MCF 10A (cell line): ENCODE measurements at regions not wholly inside any gene's neighbourhood (a gene's known extent, or its start where the extent isn't known, plus 50 kb on each side); places are given as distances from the start of the nearest gene placed in this dataset.

Experiments used
- BruUV-seq: library from RNA; stranded (reverse); fragments of 400-500 nt; replicated peaks from 2 replicates; lab custom pipeline; 2021; lab: Mats Ljungman, UMichigan
- CTCF ChIA-PET: fragments of 300-600 bp; sonication (Branson Sonifier 250); formaldehyde crosslinking; extraction: SDS; loops from one replicate; lab custom pipeline; 2021; ENCODE audit warnings: antibody characterized with exemption, inconsistent platforms; lab: Yijun Ruan, JAX
- POLR2A ChIA-PET: fragments of 300-600, 350-650 bp; sonication (Branson Sonifier 250); formaldehyde crosslinking; extraction: SDS; loops from one replicate; lab custom pipeline; 2020; ENCODE audit warnings: antibody characterized with exemption, inconsistent platforms; lab: Yijun Ruan, JAX
- DNase-seq: peaks from one replicate; pipeline ENCODE4 v3.0.0-alpha.2; 2018; ENCODE audit not compliant: unreplicated experiment
- H3K27ac Mint-ChIP-seq: one replicate; pipeline ENCODE4 v1.8.0; 2022; ENCODE audit warnings: mild to moderate bottlenecking, low read depth, mixed read lengths; ENCODE audit not compliant: unreplicated experiment
- H3K27me3 Mint-ChIP-seq: one replicate; pipeline ENCODE4 v1.8.0; 2022; ENCODE audit warnings: mixed read lengths; ENCODE audit not compliant: insufficient read depth, unreplicated experiment
- H3K36me3 Mint-ChIP-seq: one replicate; pipeline ENCODE4 v1.8.0; 2022; ENCODE audit warnings: mild to moderate bottlenecking, moderate library complexity, mixed read lengths; ENCODE audit not compliant: insufficient read depth, unreplicated experiment
- H3K4me1 Mint-ChIP-seq: one replicate; pipeline ENCODE4 v1.8.0; 2022; ENCODE audit warnings: mixed read lengths; ENCODE audit not compliant: insufficient read depth, unreplicated experiment
- H3K4me3 Mint-ChIP-seq: one replicate; pipeline ENCODE4 v1.8.0; 2022; ENCODE audit warnings: mild to moderate bottlenecking, moderate library complexity, mixed read lengths; ENCODE audit not compliant: unreplicated experiment
- H3K9me3 Mint-ChIP-seq: one replicate; pipeline ENCODE4 v1.8.0; 2022; ENCODE audit warnings: mixed read lengths; ENCODE audit not compliant: unreplicated experiment
- intact Hi-C: fragments of 100-400 bp; cut with micrococcal nuclease; formaldehyde crosslinking; loops from 2 replicates; pipeline ENCODE4 v1.14.1; 2022
- TF ChIP-seq, protein P1 (sequence below): fragments of 200-600 bp; IDR thresholded peaks from one replicate; pipeline ENCODE4 v1.8.0; 2022; ENCODE audit warnings: antibody characterized with exemption, mild to moderate bottlenecking; ENCODE audit not compliant: unreplicated experiment

- intact Hi-C loops: no loop called here
- CTCF ChIA-PET: interaction anchor here (0.5 to 1.2 kb wide), 2 partner anchors 71 to 653 kb away, joined by 4 read pairs; no protein-coding TSS in a partner anchor
- H3K9me3 Mint-ChIP-seq: no peaks in the 10 kb centered on the region
- H3K4me3 Mint-ChIP-seq: no peak overlapping the region
- peaks cover 6% of the 10 kb centered on the region for H3K4me1 Mint-ChIP-seq
- POLR2A ChIA-PET: interaction anchor here (0.6 kb wide), 1 partner anchor 1746 kb away, joined by 4 read pairs; no protein-coding TSS in a partner anchor
- H3K36me3 Mint-ChIP-seq: peaks cover 10% of the 10 kb centered on the region
- no peak overlapping the region for H3K27ac Mint-ChIP-seq
- no peak for DNase-seq
- no TSS peak for BruUV-seq
- no peaks in the 10 kb centered on the region for H3K27me3 Mint-ChIP-seq
- TF ChIP-seq, protein P1, sequence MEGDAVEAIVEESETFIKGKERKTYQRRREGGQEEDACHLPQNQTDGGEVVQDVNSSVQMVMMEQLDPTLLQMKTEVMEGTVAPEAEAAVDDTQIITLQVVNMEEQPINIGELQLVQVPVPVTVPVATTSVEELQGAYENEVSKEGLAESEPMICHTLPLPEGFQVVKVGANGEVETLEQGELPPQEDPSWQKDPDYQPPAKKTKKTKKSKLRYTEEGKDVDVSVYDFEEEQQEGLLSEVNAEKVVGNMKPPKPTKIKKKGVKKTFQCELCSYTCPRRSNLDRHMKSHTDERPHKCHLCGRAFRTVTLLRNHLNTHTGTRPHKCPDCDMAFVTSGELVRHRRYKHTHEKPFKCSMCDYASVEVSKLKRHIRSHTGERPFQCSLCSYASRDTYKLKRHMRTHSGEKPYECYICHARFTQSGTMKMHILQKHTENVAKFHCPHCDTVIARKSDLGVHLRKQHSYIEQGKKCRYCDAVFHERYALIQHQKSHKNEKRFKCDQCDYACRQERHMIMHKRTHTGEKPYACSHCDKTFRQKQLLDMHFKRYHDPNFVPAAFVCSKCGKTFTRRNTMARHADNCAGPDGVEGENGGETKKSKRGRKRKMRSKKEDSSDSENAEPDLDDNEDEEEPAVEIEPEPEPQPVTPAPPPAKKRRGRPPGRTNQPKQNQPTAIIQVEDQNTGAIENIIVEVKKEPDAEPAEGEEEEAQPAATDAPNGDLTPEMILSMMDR: no peak
Measured at GRCh38 chr21:29418813-29419212, 120.1 kb downstream of the BACH1 start.

DNA sequence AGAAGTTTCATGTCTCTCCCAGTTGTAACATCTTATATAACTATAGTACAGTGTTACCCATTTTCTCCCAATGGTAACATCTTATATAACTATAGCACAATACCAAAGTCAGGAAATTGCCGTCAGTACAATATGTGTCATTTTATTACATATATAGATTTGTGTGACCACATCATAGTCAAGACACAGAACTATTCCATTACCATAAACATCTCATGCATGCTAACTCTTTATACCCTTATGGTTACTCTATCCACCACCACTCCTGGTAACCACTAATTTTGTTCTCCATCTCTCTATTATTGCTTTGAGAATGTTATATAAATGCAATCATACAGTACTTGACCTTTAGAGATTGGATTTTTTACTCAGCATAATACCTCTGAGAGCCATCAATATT is 120.7 kb downstream of the BACH1 start:
- BruUV-seq: no TSS peak
- POLR2A ChIA-PET: no interaction called here
- DNase-seq: no peak
- CTCF ChIA-PET: no interaction called here
- TF ChIP-seq, protein P1: no peak
- H3K4me1 Mint-ChIP-seq: no peaks in the 10 kb centered on the region
- H3K9me3 Mint-ChIP-seq: no peaks in the 10 kb centered on the region
- no peak overlapping the region for H3K27ac Mint-ChIP-seq
- intact Hi-C loops: no loop called here
- H3K4me3 Mint-ChIP-seq: no peak overlapping the region
- peaks cover 6% of the 10 kb centered on the region for H3K36me3 Mint-ChIP-seq
- H3K27me3 Mint-ChIP-seq: no peaks in the 10 kb centered on the region

- Mint-ChIP-seq H3K27me3 (no peaks in the 10 kb centered on the region), H3K4me1 (no peaks in the 10 kb centered on the region), H3K36me3 (no peaks in the 10 kb centered on the region), H3K4me3 (no peak overlapping the region), H3K27ac (no peak overlapping the region), H3K9me3 (no peaks in the 10 kb centered on the region)
- intact Hi-C loops: no loop called here
- ChIA-PET CTCF (interaction anchor here (0.5 to 1.4 kb wide), 8 partner anchors 10 to 417 kb away, joined by 3 to 6 read pairs (median 3); no protein-coding TSS in a partner anchor), POLR2A (interaction anchor here (0.6 to 1.4 kb wide), 2 partner anchors 9 to 435 kb away, joined by 4 read pairs; no protein-coding TSS in a partner anchor)
- no TSS peak for BruUV-seq
- DNase-seq: no peak
- TF ChIP-seq, protein P1: no peak
Measured at GRCh38 chr21:29423099-29423870, 124.6 kb downstream of the BACH1 start.

DNA sequence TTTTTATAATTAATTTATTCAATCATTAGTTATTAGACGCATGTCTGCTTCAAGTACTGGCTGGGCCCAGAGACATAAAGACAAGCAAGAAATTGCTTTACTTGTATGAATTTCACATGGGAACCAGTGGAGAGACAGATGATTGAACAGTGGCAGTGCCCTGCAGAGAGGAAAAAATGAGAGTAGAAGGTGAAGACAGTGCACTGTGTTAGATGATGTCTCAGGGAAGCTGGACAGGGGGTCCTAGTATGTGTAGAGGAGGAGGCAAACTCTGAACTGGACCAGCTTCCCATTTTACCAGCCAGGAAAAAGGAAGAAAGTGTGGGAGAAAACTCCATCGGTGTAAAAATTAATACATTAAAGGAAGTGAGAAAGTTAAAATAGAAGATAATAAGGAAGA is 126.0 kb downstream of the BACH1 start:
- CTCF ChIA-PET: no interaction called here
- no TSS peak for BruUV-seq
- no peak overlapping the region for H3K4me3 Mint-ChIP-seq
- no peaks in the 10 kb centered on the region for H3K4me1 Mint-ChIP-seq
- no peak overlapping the region for H3K27ac Mint-ChIP-seq
- intact Hi-C loops: no loop called here
- no peaks in the 10 kb centered on the region for H3K27me3 Mint-ChIP-seq
- H3K36me3 Mint-ChIP-seq: no peaks in the 10 kb centered on the region
- POLR2A ChIA-PET: no interaction called here
- H3K9me3 Mint-ChIP-seq: no peaks in the 10 kb centered on the region
- TF ChIP-seq, protein P1: no peak
- DNase-seq: no peak
